DOHH2 (cell line): ENCODE measurements at regions not wholly inside any gene's neighbourhood (a gene's known extent, or its start where the extent isn't known, plus 50 kb on each side); places are given as distances from the start of the nearest gene placed in this dataset.

ENCODE experiments used
- H3F3A ChIP-seq: fragments of 200-600 bp; sonication (generic), shearing (Covaris generic); 2 replicates; pipeline ENCODE4 v1.6.0; 2016; ENCODE audit warnings: antibody characterized with exemption, mild to moderate bottlenecking; ENCODE audit not compliant: control insufficient read depth, insufficient read depth
- H3K27ac ChIP-seq: fragments of 200-600 bp; sonication (generic); 2 replicates; pipeline ENCODE4 v1.5.1; 2014; ENCODE audit warnings: low read depth, mild to moderate bottlenecking, low read length, moderate library complexity
- H3K27me3 ChIP-seq: fragments of 200-600 bp; sonication (generic); 2 replicates; pipeline ENCODE4 v1.6.1; 2014; ENCODE audit warnings: mild to moderate bottlenecking, low read length, mixed read lengths; ENCODE audit not compliant: control insufficient read depth
- H3K36me3 ChIP-seq: fragments of 200-600 bp; sonication (generic); 2 replicates; pipeline ENCODE4 v1.6.1; 2014; ENCODE audit warnings: mild to moderate bottlenecking, low read length, moderate library complexity, mixed read lengths; ENCODE audit not compliant: control insufficient read depth
- H3K4me1 ChIP-seq: fragments of 200-600 bp; sonication (generic); 2 replicates; pipeline ENCODE4 v1.6.1; 2014; ENCODE audit warnings: mild to moderate bottlenecking, low read length, mixed read lengths; ENCODE audit not compliant: control insufficient read depth
- H3K4me2 ChIP-seq: fragments of 200-600 bp; sonication (generic); 2 replicates; pipeline ENCODE4 v1.6.0; 2014; ENCODE audit warnings: mild to moderate bottlenecking, low read length, moderate library complexity
- H3K4me3 ChIP-seq: fragments of 200-600 bp; sonication (generic); 2 replicates; pipeline ENCODE4 v1.5.1; 2014; ENCODE audit warnings: mild to moderate bottlenecking, low read length, mixed read lengths
- H3K79me2 ChIP-seq: fragments of 200-600 bp; sonication (generic); 2 replicates; pipeline ENCODE4 v1.6.1; 2014; ENCODE audit warnings: mild to moderate bottlenecking, low read length, mixed read lengths; ENCODE audit not compliant: control insufficient read depth
- H3K9me2 ChIP-seq: fragments of 200-600 bp; sonication (generic); replicated peaks from 2 replicates; pipeline ENCODE4 v1.6.1; 2014; ENCODE audit warnings: mild to moderate bottlenecking, low read length, mixed read lengths; ENCODE audit not compliant: control insufficient read depth
- H3K9me3 ChIP-seq: fragments of 200-600 bp; sonication (generic); 2 replicates; pipeline ENCODE4 v1.6.1; 2014; ENCODE audit warnings: antibody characterized with exemption, low read length, mixed read lengths; ENCODE audit not compliant: control insufficient read depth, insufficient read depth
- H4K20me1 ChIP-seq: fragments of 200-600 bp; sonication (generic); 2 replicates; pipeline ENCODE4 v1.6.0; 2014; ENCODE audit warnings: low read depth, mild to moderate bottlenecking, antibody characterized with exemption, low read length, moderate library complexity; ENCODE audit not compliant: control insufficient read depth, insufficient read depth
- EZH2phosphoT487 ChIP-seq: fragments of 200-600 bp; sonication (generic); IDR thresholded peaks from 2 replicates; pipeline ENCODE4 v1.6.1; 2017; ENCODE audit warnings: borderline replicate concordance, mild to moderate bottlenecking, antibody characterized with exemption, low read length, moderate library complexity, mixed read lengths
- TF ChIP-seq, protein P1 (sequence below): fragments of 200-600 bp; sonication (generic); IDR thresholded peaks from one replicate; pipeline ENCODE4 v1.5.1; 2014; ENCODE audit warnings: antibody characterized with exemption, mild to moderate bottlenecking, low read depth, low read length; ENCODE audit not compliant: poor library complexity, severe bottlenecking

DNA sequence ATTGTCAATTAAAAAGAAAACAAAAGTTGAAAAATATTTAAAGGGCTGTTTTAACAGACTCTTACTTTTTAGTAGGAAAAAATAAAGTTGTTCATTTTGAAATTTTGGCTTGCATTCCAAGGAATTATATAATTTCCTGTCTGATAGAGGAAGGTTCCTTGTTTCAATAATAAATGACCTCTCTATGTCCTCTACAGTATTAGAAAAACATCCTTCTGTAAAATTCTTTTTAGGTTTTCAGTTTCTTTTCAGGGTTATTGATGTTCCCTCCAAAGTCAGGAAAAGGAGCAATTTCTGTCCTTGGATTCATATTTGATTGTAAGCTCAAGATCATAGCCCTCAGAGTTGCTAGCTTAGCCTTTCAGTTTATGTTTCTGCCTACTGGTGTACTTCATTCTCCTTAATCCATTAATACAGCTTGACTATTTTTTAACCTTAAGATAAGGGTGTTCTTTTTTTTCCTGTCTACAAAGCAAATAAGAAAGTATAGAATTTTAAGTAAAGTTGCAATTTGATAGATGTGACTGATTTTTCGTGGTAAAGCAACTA lies 125.2 kb upstream of the COL3A1 start:
- Histone ChIP-seq H3K27me3 (no peaks in the 10 kb centered on the region), H4K20me1 (no peaks in the 10 kb centered on the region), H3K4me2 (no peak overlapping the region), H3K9me3 (no peaks in the 10 kb centered on the region), H3K9me2 (no peaks in the 10 kb centered on the region), H3K4me3 (no peak overlapping the region), H3F3A (no peaks in the 10 kb centered on the region), H3K27ac (no peak overlapping the region), H3K4me1 (no peaks in the 10 kb centered on the region), H3K36me3 (no peaks in the 10 kb centered on the region), H3K79me2 (no peaks in the 10 kb centered on the region)
- no peak for TF ChIP-seq EZH2phosphoT487
- TF ChIP-seq, protein P1, sequence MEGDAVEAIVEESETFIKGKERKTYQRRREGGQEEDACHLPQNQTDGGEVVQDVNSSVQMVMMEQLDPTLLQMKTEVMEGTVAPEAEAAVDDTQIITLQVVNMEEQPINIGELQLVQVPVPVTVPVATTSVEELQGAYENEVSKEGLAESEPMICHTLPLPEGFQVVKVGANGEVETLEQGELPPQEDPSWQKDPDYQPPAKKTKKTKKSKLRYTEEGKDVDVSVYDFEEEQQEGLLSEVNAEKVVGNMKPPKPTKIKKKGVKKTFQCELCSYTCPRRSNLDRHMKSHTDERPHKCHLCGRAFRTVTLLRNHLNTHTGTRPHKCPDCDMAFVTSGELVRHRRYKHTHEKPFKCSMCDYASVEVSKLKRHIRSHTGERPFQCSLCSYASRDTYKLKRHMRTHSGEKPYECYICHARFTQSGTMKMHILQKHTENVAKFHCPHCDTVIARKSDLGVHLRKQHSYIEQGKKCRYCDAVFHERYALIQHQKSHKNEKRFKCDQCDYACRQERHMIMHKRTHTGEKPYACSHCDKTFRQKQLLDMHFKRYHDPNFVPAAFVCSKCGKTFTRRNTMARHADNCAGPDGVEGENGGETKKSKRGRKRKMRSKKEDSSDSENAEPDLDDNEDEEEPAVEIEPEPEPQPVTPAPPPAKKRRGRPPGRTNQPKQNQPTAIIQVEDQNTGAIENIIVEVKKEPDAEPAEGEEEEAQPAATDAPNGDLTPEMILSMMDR = no peak

DNA sequence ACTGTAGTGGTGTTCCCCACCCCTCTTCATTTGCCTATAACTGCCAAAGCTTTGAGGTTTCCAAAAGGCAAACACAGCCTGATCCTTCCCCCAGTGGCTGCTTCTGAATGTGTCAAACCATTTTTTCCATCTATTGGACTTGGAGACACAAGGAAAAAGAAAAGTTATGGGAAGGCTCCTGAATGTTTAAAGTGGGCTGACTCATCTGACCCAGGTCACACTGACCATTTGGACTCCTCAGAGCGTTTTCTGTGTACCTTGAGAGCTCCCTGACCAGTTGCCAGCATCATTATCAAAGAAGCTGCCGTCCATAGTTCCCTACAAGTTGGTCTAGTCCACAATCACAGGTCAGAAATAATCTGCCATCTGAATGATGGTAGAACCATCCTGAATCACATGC lies 123.4 kb upstream of the COL3A1 start:
- TF ChIP-seq, protein P1 = no peak
- no peaks in the 10 kb centered on the region for H3K79me2 ChIP-seq
- H3K36me3 ChIP-seq = no peaks in the 10 kb centered on the region
- no peak overlapping the region for H3K27ac ChIP-seq
- H3K4me2 ChIP-seq = no peak overlapping the region
- no peaks in the 10 kb centered on the region for H3F3A ChIP-seq
- H3K4me3 ChIP-seq = no peak overlapping the region
- no peaks in the 10 kb centered on the region for H3K9me3 ChIP-seq
- H4K20me1 ChIP-seq = no peaks in the 10 kb centered on the region
- no peaks in the 10 kb centered on the region for H3K9me2 ChIP-seq
- H3K27me3 ChIP-seq = no peaks in the 10 kb centered on the region
- H3K4me1 ChIP-seq = no peaks in the 10 kb centered on the region

DNA sequence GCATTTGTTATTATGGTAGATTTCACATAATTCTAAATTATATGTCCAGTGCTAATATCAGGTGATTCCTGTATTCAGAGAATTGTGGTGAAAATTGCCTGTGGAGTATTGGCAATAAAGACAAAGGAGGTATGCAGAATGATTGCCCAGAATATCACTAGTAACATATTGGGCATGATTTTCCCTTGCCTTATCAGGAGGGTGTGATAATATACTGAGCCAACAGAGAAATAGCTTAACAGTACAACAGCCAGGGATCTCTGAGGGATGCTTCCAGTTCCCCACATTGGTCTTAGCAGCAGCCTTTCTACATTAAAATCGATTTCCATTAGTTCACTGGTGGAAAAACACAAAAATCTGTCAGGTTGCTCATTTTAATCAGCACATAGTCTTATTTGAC lies 122.9 kb upstream of the COL3A1 start:
- H3K27ac ChIP-seq = no peak overlapping the region
- TF ChIP-seq, protein P1 = no peak
- TF ChIP-seq EZH2phosphoT487 = no peak
- no peaks in the 10 kb centered on the region for H3K79me2 ChIP-seq

More for the DNA sequence above, 122.9 kb upstream of the COL3A1 start:
- Histone ChIP-seq H3K4me1 (no peaks in the 10 kb centered on the region), H3F3A (no peaks in the 10 kb centered on the region), H3K9me2 (no peaks in the 10 kb centered on the region), H3K9me3 (no peaks in the 10 kb centered on the region), H3K4me3 (no peak overlapping the region), H3K36me3 (no peaks in the 10 kb centered on the region), H4K20me1 (no peaks in the 10 kb centered on the region), H3K27me3 (no peaks in the 10 kb centered on the region), H3K4me2 (no peak overlapping the region)
